KBM-7 (cell line): ENCODE measurements at regions not wholly inside any gene's neighbourhood (a gene's known extent, or its start where the extent isn't known, plus 50 kb on each side); places are given as distances from the start of the nearest gene placed in this dataset.

ENCODE experiments used
- DNase-seq: peaks from one replicate; pipeline ENCODE4 v3.0.0-alpha.2; 2015
- in situ Hi-C: fragments of 300-500 bp; cut with MboI; formaldehyde crosslinking; loops from 2 replicates; pipeline ENCODE4 v1.14.3; 2020; ENCODE audit warnings: low sequenced_read_pairs, low pct_unique_long_range_greater_than_20kb, mixed read lengths

DNA sequence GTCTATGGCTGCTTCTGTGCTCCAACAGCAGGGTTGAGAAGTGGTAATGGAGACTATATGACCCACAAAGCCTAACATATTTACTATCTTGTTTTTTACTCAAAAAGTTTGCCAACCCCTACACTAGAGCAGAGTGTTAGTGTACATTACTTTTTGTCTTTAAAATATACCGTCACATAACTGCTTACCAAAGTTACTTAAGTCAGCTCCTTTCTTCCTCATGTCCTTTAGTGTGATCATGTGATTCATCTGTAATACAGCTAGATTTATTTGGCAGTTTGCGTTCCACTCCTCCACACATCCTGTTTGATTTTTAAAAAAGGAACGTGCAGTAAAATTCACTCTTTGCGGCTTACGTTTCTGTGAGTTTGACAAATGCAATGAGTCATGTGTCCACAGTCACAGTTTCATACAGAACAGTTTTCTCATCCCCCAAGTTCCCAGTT lies 162.4 kb upstream of the GPRIN3 start:
- in situ Hi-C loops, result no loop called here
- peak; percentile 94 for DNase-seq

- no peak for DNase-seq
Measured at GRCh38 chr4:89469516-89469915, 161.9 kb upstream of the GPRIN3 start.

DNA sequence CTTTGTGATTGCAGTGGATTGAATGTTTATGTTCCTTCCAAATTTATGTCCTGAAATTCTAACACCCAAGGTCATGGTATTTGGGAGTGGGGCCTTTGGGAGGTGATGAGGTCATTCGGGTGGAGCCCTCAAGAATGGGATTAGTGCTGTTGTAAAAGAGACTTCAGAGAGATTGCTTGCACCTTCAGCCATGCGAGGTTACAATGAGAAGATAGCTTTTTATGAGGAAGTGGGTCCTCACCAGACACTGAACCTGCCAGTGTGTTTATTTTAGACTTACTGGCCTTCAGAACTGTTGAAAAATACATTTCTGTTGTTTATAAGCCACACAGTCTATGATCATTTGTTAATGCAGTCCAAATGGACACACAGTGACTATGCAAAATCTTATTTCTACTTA lies 161.0 kb upstream of the GPRIN3 start:
- in situ Hi-C loops, result no loop called here
- DNase-seq, result peak; percentile 57

More at GRCh38 chr4:89469516-89469915, 161.9 kb upstream of the GPRIN3 start:
- in situ Hi-C loops, result no loop called here

GRCh38 chr4:89463341-89463740 lies 155.7 kb upstream of the GPRIN3 start:
- no peak for DNase-seq
- in situ Hi-C loops, result no loop called here

DNA sequence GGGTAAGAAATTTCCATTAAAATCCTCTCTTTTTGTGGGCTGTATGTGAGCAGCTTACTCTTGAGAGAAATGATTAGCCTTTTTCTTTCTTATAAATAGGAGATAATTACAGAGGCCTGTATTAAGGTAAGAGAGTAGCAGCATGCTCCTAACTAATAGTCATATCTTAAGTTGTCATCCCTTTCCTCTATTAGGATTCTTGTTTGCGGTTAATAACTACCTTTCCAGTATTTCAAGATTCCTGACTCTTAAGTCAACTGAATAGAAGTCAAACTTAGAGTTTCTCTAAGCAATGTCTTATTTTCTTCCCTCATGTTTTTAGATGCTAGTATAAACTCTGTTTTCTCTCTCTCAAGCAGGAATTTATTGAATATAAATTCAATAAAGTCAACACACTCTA lies 139.9 kb upstream of the GPRIN3 start:
- in situ Hi-C loops, result loop anchor here (25.0 kb wide), 1 partner anchor 185 kb away; no protein-coding TSS in a partner anchor
- DNase-seq, result no peak

- in situ Hi-C loops, result loop anchor here (25.0 kb wide), 1 partner anchor 184 kb away; no protein-coding TSS in a partner anchor
Measured at GRCh38 chr4:89446193-89446592, 138.6 kb upstream of the GPRIN3 start.

GRCh38 chr4:89439533-89439932 lies 131.9 kb upstream of the GPRIN3 start:
- in situ Hi-C loops, result loop anchor here (25.0 kb wide), 1 partner anchor 177 kb away; no protein-coding TSS in a partner anchor
- no peak for DNase-seq

More at GRCh38 chr4:89446193-89446592, 138.6 kb upstream of the GPRIN3 start:
- DNase-seq, result no peak

DNA sequence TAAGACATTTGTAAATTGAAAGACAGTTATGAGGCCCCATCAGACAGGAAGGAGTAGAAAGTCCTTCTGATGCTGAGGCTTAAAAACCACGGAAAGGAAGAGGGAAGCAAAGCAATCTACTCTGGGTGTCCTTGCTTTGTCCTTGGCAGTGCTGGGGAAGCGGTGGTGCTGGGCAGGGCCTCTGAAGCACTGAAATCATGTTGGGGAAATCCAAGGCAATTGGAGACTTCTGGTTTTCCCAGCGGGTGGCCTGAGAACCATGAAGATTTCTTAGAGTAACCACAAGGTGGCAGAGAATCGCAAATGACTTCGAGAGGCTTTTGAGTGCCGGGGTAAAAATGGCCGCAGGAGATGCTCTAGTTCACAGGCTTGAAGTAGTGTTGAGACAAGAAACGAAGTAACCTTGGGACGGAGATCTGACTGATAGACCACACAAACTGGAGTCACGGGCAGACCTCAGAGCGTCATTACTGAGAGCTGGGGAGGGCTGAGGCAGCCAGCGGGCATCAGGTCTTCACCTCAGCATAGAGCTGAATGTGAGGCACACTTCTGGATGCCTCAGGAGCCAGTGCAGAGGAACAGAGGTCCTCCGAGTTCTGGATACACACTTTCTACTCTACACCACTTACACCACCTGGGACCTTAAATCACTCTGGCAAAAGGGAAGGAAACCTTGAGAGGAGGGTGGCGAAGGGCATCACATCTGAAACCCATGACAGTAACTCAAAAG lies 130.7 kb upstream of the GPRIN3 start:
- in situ Hi-C loops, result loop anchor here (25.0 kb wide), 1 partner anchor 176 kb away; no protein-coding TSS in a partner anchor
- DNase-seq, result peak; percentile 85

DNA sequence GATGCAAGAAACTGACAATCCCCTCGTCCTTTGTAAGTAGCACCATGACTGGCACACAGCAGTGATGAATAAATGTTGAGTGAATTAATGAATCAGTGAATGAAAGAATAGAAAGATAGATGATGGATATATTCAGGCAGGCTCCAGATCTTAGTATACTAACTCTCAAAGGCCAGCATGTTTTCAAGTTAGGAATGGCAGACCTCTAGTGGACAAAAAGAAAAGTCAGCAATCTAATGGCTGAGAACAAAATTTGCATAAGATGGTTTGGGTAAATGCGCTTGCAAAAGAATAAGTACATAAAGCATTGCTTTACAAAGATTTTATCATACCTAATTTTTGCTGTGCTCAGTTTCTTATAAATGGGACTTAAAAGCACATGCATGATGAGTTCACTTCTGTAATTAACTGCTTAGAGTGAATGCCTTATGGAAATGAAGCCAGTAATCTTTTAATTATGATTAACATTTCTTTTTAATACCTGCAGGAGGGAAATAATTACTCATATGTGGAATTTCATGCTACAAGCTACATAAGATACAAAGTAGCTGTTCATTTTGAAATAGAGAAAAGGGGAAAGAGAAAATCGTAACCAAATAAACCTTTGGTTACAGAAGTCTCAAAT lies 126.9 kb upstream of the GPRIN3 start:
- in situ Hi-C loops, result loop anchor here (25.0 kb wide), 1 partner anchor 172 kb away; no protein-coding TSS in a partner anchor
- peak; percentile 47 for DNase-seq

DNA sequence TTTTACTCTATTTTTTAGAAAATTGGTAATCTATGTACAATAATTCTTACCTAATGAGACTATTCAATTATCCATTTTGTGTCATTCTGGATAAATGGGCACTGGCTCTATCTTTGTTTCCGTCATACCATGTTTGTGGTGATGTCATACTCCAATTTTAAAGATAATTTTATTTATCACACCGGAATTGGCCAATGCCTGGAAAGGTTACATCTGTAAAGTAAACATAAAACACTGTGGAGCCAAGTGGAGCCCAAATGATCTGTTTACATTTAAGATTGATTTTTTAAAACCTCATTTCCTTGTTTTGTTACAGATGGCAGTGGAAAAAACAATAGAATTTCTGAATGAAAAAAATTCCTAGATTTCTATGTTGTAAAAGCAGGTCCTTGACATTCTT lies 120.2 kb upstream of the GPRIN3 start:
- no peak for DNase-seq

DNA sequence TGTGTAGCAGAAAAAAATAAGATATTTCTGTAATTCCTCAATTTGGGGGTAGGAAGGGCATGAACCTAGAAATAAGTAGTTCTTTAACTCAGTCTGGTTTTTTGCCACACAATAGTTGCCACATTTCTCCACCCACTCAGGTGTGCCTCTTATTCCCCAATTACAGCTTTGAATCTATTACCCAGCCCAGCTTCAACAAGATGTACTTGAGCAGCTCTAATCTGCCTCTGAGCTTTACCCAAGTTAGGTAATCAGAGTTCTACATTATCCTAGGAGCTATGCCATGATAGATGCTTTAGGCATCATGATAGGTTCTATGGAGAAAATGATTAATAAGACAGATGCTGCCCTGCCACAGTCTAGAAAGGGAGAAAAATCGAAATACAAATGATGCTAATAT lies 117.4 kb upstream of the GPRIN3 start:
- no peak for DNase-seq
- in situ Hi-C loops, result loop anchor here (25.0 kb wide), 1 partner anchor 163 kb away; no protein-coding TSS in a partner anchor

More for the DNA sequence above, 120.2 kb upstream of the GPRIN3 start:
- in situ Hi-C loops, result loop anchor here (25.0 kb wide), 1 partner anchor 165 kb away; no protein-coding TSS in a partner anchor

DNA sequence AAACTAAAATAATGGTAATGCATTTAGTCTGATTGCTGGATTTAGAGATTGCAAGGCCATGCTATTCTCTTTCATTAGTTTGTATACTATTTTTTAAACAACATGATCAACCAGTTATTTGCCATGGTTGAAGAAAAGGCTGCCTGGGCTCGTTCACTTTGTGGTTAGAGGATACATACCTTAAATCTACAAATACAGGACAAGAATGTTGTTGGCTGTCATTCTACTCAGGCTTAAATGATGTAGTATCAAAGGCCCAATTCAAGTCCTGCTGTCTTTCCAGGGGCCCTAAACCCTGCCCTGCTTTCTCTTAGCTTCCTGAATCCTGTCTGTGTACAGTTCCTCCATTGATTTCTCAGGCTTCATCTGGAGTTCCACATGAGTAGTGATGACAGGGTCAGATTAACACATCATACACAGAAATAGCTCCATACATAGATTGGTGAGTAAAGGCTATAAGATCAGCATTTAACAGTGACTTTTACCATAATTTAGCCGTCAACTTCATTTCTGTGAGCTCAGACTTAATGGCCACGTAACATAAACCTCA lies 114.9 kb upstream of the GPRIN3 start:
- in situ Hi-C loops, result no loop called here
- DNase-seq, result no peak

DNA sequence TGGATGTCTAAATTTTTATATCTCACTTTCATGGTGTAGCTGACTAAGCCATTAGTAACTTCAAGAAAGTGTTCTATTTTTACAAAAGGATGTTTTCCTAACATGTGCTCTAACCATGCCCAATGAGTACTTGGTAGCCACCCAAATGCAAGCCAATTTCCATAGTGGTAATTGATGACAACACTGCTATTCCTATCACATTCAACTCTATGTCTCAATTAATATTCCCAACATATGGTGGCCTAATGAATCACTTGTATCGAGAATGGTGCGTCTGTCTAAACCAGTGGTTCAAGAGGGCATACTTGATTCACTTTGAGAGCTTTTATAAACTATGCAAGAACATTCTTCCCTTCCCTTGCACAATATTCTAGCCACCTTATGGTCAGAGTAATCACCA lies 112.9 kb upstream of the GPRIN3 start:
- in situ Hi-C loops, result no loop called here
- DNase-seq, result no peak

- in situ Hi-C loops, result no loop called here
- no peak for DNase-seq
Measured at GRCh38 chr4:89419111-89419695, 111.6 kb upstream of the GPRIN3 start.

DNA sequence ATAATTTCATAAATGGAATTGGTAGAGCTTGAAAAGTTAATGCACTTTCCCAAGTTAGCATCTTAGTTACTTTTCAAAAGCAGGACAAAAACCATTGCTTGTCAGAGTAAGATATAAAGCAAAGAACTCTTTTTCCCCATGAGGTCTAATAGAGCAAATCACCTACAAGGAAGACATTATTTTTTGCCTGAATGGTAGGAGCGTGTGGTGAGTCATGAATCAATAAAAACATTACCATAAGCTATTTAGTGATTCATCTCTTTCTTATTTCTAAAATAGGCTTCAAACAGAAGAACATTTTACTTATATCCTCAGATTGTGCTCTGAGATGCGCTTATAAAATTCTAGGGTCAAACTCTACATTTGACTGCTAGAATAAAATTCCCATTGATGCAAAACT lies 109.4 kb upstream of the GPRIN3 start:
- no peak for DNase-seq
- in situ Hi-C loops, result no loop called here

GRCh38 chr4:89413518-89413917 lies 105.9 kb upstream of the GPRIN3 start:
- in situ Hi-C loops, result no loop called here
- no peak for DNase-seq

DNA sequence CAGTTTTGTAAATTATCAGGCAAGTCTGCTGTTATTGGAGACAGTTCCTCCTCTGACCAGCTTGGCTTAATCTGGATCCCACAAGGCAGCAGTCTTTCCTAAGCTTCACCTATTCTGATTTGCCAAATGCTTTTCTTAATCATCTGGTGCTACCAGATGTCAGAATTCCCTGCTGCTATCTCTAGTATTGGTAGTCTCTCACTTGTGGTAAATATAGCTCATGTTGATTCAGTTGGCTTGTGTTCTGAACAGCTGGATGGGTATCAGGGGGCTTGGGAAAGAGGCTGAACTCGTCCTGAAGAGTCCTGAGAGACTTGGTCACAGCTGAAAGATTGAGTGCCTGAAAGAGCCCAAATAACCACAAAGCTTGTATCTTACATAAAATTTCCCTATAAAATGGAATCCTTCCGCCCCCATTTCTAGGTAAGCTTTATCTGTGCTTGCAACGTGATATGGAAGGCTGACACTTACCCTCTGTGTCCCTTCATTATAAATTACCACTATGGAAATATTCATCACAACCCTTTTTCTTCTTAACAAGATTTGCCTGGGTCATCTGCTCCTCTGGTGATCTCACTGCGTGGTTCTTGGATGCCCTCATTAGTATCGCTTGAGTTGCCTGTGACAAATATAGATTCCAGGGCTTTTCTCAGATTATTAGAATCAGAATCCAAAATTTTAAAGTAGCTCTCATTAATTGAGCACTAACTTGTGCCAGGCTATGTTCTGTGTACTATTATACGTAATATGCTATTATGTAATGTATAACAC lies 104.1 kb upstream of the GPRIN3 start:
- DNase-seq, result no peak
- in situ Hi-C loops, result no loop called here

- in situ Hi-C loops, result no loop called here
Measured at GRCh38 chr4:89410687-89411086, 103.1 kb upstream of the GPRIN3 start.

GRCh38 chr4:89404530-89404929 lies 96.9 kb upstream of the GPRIN3 start:
- in situ Hi-C loops, result no loop called here
- no peak for DNase-seq

More at GRCh38 chr4:89410687-89411086, 103.1 kb upstream of the GPRIN3 start:
- no peak for DNase-seq
